ENCODE measurements at regions not wholly inside any gene's neighbourhood (a gene's known extent, or its start where the extent isn't known, plus 50 kb on each side); places are given as distances from the start of the nearest gene placed in this dataset.

- no peak for TF ChIP-seq SUZ12 (IDR thresholded peaks at IDR 0.05; ENCODE audit: extremely low read depth, insufficient read depth, insufficient read length)
- TF ChIP-seq YY1 (IDR thresholded peaks at IDR 0.05; ENCODE audit: insufficient read depth, insufficient read length) = no peak
- no peak for TF ChIP-seq ZNF274 (IDR thresholded peaks at IDR 0.05; ENCODE audit: low read depth, low read length)
These were observed 456.7 kb upstream of the DCN start for GRCh38 chr12:91639327-91639726.
